ENCODE measurements at regions not wholly inside any gene's neighbourhood (a gene's known extent, or its start where the extent isn't known, plus 50 kb on each side); places are given as distances from the start of the nearest gene placed in this dataset.

- Histone ChIP-seq H3K79me2 (ENCODE audit: insufficient read depth, low read length) (no peaks in the 10 kb centered on the region), H3K9ac (ENCODE audit: extremely low read depth, insufficient read length, low read length) (no peak overlapping the region), H4K5ac (ENCODE audit: insufficient read length, low read depth, low read length) (no peak overlapping the region), H3K27ac (ENCODE audit: insufficient read length, low read depth, low read length) (no peak overlapping the region), H4K8ac (replicated peaks; ENCODE audit: insufficient read length, low read depth, low read length) (no peak overlapping the region), H2AK5ac (ENCODE audit: insufficient read length, low read length) (no peak overlapping the region), H3K4me2 (ENCODE audit: insufficient read depth, insufficient read length, low read length) (no peak overlapping the region), H4K20me1 (ENCODE audit: control insufficient read depth, insufficient read depth, insufficient read length) (no peaks in the 10 kb centered on the region), H3K27me3 (ENCODE audit: insufficient read depth, low read length) (no peaks in the 10 kb centered on the region), H2BK20ac (ENCODE audit: low read depth, low read length, poor library complexity, severe bottlenecking) (no peak overlapping the region), H2BK5ac (ENCODE audit: insufficient read length, low read length) (no peak overlapping the region), H4K91ac (ENCODE audit: insufficient read length, low read depth, low read length) (no peak overlapping the region), H2BK12ac (ENCODE audit: insufficient read length, low read depth, low read length) (no peak overlapping the region), H3K56ac (ENCODE audit: insufficient read length, low read depth, low read length) (no peak overlapping the region), H3K18ac (ENCODE audit: insufficient read length, low read depth, low read length) (no peak overlapping the region), H3K23me2 (ENCODE audit: insufficient read length, low read depth, low read length, poor library complexity, severe bottlenecking) (no peaks in the 10 kb centered on the region), H3K4me1 (ENCODE audit: insufficient read depth, low read length) (no peaks in the 10 kb centered on the region), H3K14ac (ENCODE audit: insufficient read depth, low read length) (no peak overlapping the region), H3K9me3 (ENCODE audit: control insufficient read depth, low read depth, low read length) (no peaks in the 10 kb centered on the region), H3T11ph (ENCODE audit: low read length) (no peak overlapping the region), H3K4ac (ENCODE audit: low read depth, low read length) (no peak overlapping the region), H2BK120ac (ENCODE audit: low read depth, low read length, poor library complexity, severe bottlenecking) (no peak overlapping the region), H2BK15ac (ENCODE audit: low read depth, low read length) (no peak overlapping the region), H2AFZ (ENCODE audit: low read length) (no peak overlapping the region), H3K23ac (ENCODE audit: insufficient read length, low read depth, low read length) (no peak overlapping the region), H3K79me1 (ENCODE audit: insufficient read depth, low read depth, low read length, poor library complexity, severe bottlenecking) (no peaks in the 10 kb centered on the region)
- Mint-ChIP-seq H3K9me3 (no peaks in the 10 kb centered on the region; a peak in 1 of 5 replicates), H3K4me3 (no peak overlapping the region), H3K27ac (no peak overlapping the region), H3K36me3 (ENCODE audit: insufficient read depth in 1 of 3, low read depth in 3 of 3) (no peaks in the 10 kb centered on the region), H3K4me1 (peaks cover 6 to 7% of the 10 kb centered on the region in 2 experiments), H3K27me3 (ENCODE audit: low read depth) (no peaks in the 10 kb centered on the region)
- TF ChIP-seq CTCF (conservative IDR thresholded peaks at IDR 0.05), result no peak
- 100% methylated on average over 1 of the region's 3 CpGs for WGBS (ENCODE audit: extremely low coverage, insufficient read length, low lambda C conversion rate)
- DNase-seq, result no peak
Observed at GRCh38 chr2:147392180-147392579, 452.6 kb upstream of the ACVR2A start.
